Raji (cell line): ENCODE measurements at regions not wholly inside any gene's neighbourhood (a gene's known extent, or its start where the extent isn't known, plus 50 kb on each side); places are given as distances from the start of the nearest gene placed in this dataset.

Experiments
- POLR2A ChIP-seq: IDR thresholded peaks from 2 replicates; pipeline ENCODE4 v1.6.1; 2011; ENCODE audit warnings: low read depth, low read length, control low read depth; ENCODE audit not compliant: insufficient read depth

GRCh38 chr2:8566155-8566670 is 115.6 kb upstream of the ID2 start:
- TF ChIP-seq POLR2A, result no peak

- no peak for TF ChIP-seq POLR2A
These were observed 114.9 kb upstream of the ID2 start for GRCh38 chr2:8566774-8567468.

GRCh38 chr2:8567469-8568260 is 114.2 kb upstream of the ID2 start:
- TF ChIP-seq POLR2A, result no peak

GRCh38 chr2:8568543-8569302 is 113.1 kb upstream of the ID2 start:
- no peak for TF ChIP-seq POLR2A

- no peak for TF ChIP-seq POLR2A
These were observed 112.4 kb upstream of the ID2 start for GRCh38 chr2:8569332-8569930.

- TF ChIP-seq POLR2A, result no peak
These were observed 111.2 kb upstream of the ID2 start for GRCh38 chr2:8570637-8571036.

GRCh38 chr2:8571301-8571791 is 110.5 kb upstream of the ID2 start:
- TF ChIP-seq POLR2A, result no peak

GRCh38 chr2:8571792-8572499 is 109.9 kb upstream of the ID2 start:
- TF ChIP-seq POLR2A, result no peak

- TF ChIP-seq POLR2A, result no peak
These were observed 109.1 kb upstream of the ID2 start for GRCh38 chr2:8572712-8573233.

- no peak for TF ChIP-seq POLR2A
These were observed 108.5 kb upstream of the ID2 start for GRCh38 chr2:8573234-8573941.

GRCh38 chr2:8573942-8574195 is 108.0 kb upstream of the ID2 start:
- no peak for TF ChIP-seq POLR2A

GRCh38 chr2:8574196-8575037 is 107.4 kb upstream of the ID2 start:
- no peak for TF ChIP-seq POLR2A
